Activated effector memory CD4-positive, alpha-beta T cell treated with anti-CD3 and anti-CD28 coated beads, Interleukin-2, amount 50 U/mL, for 16 hours (primary cell): ENCODE measurements at regions not wholly inside any gene's neighbourhood (a gene's known extent, or its start where the extent isn't known, plus 50 kb on each side); places are given as distances from the start of the nearest gene placed in this dataset.

Experiments used
- DNase-seq: peaks from one replicate; pipeline ENCODE4 v3.0.0-alpha.2; 2020

GRCh38 chr14:104292084-104292970 is 153.9 kb downstream of the KIF26A start:
- DNase-seq: peak; percentile 37

GRCh38 chr14:104293231-104293841 is 154.9 kb downstream of the KIF26A start:
- peak; percentile 54 for DNase-seq

GRCh38 chr14:104293851-104294627 is 155.7 kb downstream of the KIF26A start:
- peak; percentile 37 for DNase-seq

- DNase-seq: peak; percentile 28
Measured at GRCh38 chr14:104294628-104294982, 156.2 kb downstream of the KIF26A start.

GRCh38 chr14:104294983-104295680 is 156.7 kb downstream of the KIF26A start:
- peak; percentile 53 for DNase-seq

- DNase-seq: peak; percentile 27
Measured at GRCh38 chr14:104295681-104296387, 157.4 kb downstream of the KIF26A start.

- DNase-seq: peak; percentile 39
Measured at GRCh38 chr14:104296388-104297312, 158.3 kb downstream of the KIF26A start.

- DNase-seq: no peak
Measured at GRCh38 chr14:104297313-104297704, 158.9 kb downstream of the KIF26A start.

GRCh38 chr14:104297721-104298401 is 159.5 kb downstream of the KIF26A start:
- no peak for DNase-seq

GRCh38 chr14:104298458-104298857 is 160.1 kb downstream of the KIF26A start:
- DNase-seq: no peak

GRCh38 chr14:104299993-104300761 is 161.8 kb downstream of the KIF26A start:
- DNase-seq: no peak

- no peak for DNase-seq
Measured at GRCh38 chr14:104301731-104302460, 163.5 kb downstream of the KIF26A start.

GRCh38 chr14:104302794-104303405 is 164.5 kb downstream of the KIF26A start:
- no peak for DNase-seq

GRCh38 chr14:104303705-104304425 is 165.5 kb downstream of the KIF26A start:
- no peak for DNase-seq

- no peak for DNase-seq
Measured at GRCh38 chr14:104304451-104305351, 166.3 kb downstream of the KIF26A start.
